HG02588 (cell line): ENCODE measurements at regions not wholly inside any gene's neighbourhood (a gene's known extent, or its start where the extent isn't known, plus 50 kb on each side); places are given as distances from the start of the nearest gene placed in this dataset.
"Not testable (repeated sequence)": the region's sequence is repeated elsewhere in the genome, so short reads cannot be mapped to it uniquely, and the experiment has no call there.

Experiments used
- ATAC-seq: cut with Tn5 transposase; IDR thresholded peaks from one replicate; pipeline ENCODE4 v1.9.1; 2021; ENCODE audit warnings: mild to moderate bottlenecking, moderate library complexity; ENCODE audit not compliant: unreplicated experiment

- not testable (repeated sequence) for ATAC-seq
These were observed 385.6 kb downstream of the SPATA31A6 start for GRCh38 chr9:42568942-42569556.

GRCh38 chr9:42577851-42578250 lies 394.4 kb downstream of the SPATA31A6 start:
- ATAC-seq: not testable (repeated sequence)
